ENCODE measurements at regions not wholly inside any gene's neighbourhood (a gene's known extent, or its start where the extent isn't known, plus 50 kb on each side); places are given as distances from the start of the nearest gene placed in this dataset.

DNA sequence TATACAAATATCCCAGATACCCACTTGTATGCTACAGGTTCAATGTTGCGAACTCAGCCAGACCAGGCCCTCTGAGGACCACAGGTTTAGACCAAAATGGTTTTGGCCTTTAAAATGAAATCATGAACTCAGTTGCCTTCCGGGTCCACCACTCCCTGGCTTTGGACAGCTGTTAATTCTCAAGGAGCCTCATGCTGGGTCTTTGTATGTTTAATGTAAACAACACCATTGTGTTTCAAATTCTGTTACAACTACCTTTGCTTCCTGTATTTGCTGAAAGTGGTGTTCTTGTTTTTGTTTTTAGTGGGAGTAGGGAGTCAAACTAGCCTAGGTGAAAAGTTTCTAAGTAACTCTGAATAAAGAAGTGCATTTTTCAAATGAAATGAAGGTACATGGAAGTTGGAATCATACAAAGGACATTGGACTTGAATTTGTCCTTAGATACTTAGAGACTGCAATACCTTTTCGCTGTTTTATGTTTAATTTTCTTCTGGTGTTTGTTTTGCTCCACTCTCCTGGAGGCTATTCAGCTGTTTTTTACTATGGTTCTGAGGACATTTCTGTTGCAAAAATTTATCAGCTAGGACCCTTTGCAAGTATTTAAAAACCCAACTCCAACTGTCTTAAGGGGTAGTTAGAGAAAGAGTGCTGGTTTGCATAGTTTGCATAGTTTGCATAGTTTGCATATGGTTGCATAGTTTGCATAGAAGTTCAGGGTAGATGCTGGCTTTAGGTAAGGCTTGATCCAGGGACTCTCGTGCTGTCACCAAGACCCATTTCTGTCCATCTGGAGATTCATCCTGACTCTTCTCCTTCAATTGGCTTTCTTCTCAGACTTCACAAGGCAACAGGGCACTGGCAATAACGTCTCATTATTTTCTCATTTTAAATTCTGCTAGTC is 70.1 kb downstream of the MID1IP1 start:
- H3K36me3 Mint-ChIP-seq (ENCODE audit: insufficient read depth), result no peaks in the 10 kb centered on the region
- H3K4me3 Mint-ChIP-seq (ENCODE audit: low read depth), result no peak overlapping the region
- peak overlapping the region; percentile 56 for H3K27ac Mint-ChIP-seq
- H3K9me3 Mint-ChIP-seq (ENCODE audit: low read depth), result peaks cover 12% of the 10 kb centered on the region
- DNase-seq (ENCODE audit: low spot score, unreplicated experiment), result no peak
- H3K27me3 Mint-ChIP-seq, result no peaks in the 10 kb centered on the region
- TF ChIP-seq, protein P1, sequence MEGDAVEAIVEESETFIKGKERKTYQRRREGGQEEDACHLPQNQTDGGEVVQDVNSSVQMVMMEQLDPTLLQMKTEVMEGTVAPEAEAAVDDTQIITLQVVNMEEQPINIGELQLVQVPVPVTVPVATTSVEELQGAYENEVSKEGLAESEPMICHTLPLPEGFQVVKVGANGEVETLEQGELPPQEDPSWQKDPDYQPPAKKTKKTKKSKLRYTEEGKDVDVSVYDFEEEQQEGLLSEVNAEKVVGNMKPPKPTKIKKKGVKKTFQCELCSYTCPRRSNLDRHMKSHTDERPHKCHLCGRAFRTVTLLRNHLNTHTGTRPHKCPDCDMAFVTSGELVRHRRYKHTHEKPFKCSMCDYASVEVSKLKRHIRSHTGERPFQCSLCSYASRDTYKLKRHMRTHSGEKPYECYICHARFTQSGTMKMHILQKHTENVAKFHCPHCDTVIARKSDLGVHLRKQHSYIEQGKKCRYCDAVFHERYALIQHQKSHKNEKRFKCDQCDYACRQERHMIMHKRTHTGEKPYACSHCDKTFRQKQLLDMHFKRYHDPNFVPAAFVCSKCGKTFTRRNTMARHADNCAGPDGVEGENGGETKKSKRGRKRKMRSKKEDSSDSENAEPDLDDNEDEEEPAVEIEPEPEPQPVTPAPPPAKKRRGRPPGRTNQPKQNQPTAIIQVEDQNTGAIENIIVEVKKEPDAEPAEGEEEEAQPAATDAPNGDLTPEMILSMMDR (IDR thresholded peaks at IDR 0.05; ENCODE audit: unreplicated experiment), result no peak
- peaks cover 15% of the 10 kb centered on the region for H3K4me1 Mint-ChIP-seq (ENCODE audit: low read depth)

DNA sequence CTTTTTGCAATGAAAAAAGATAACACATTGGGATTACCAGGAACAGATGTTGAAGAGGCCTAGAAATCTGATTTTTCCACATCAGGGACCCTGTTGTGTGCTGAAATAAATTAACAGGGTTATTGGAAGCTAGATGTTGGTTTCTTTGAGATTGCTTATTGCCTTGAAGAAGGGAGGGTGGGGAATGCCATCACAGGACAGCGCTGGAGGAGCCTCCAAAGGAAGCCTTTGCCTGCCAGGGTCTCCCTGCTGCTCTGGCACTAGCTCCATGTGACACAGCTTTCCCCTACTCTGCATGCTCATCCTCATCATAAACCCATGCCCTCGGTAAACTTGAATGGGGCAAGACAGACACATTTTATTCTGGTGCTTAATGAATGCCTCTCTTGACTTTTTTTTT is 76.1 kb downstream of the MID1IP1 start:
- H3K27me3 Mint-ChIP-seq, result no peaks in the 10 kb centered on the region

DNA sequence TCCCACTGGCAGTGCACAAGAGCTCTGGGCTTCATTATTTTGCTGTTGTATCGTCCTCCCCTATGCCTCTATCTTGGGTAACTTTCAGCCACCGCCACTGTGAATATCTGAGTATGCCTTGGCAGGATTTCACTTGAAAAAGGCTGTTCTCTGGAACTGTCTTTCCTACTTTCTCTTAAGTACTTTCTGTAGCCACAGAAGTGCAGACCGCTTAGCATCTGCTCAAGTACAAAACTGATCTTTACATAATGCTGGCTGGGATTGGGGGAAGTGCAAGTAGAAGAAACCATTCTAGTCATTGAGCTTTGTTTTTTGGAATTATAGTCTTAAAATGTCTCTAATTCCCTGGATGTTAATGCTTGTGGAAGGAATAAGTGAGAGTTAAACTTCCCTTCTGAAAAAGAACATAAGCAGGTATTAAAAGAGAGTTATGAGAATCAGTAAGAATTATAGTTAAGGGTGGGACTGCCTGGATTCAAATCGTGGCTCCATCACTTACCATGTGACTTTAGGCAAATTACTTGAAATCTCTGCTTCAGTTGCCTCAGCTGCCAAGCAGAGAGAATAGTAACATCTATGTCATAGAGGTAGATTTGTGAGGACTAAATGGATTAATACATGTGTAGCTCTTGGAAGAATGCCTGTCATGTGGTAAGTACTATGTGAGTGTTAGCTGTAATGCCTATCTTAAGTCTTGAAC is 77.5 kb downstream of the MID1IP1 start:
- Mint-ChIP-seq H3K27me3 (no peaks in the 10 kb centered on the region), H3K4me3 (ENCODE audit: low read depth) (no peak overlapping the region), H3K27ac (no peak overlapping the region), H3K4me1 (ENCODE audit: low read depth) (peaks cover 4% of the 10 kb centered on the region), H3K9me3 (ENCODE audit: low read depth) (peaks cover 27% of the 10 kb centered on the region), H3K36me3 (ENCODE audit: insufficient read depth) (no peaks in the 10 kb centered on the region)
- DNase-seq (ENCODE audit: low spot score, unreplicated experiment), result no peak
- TF ChIP-seq, protein P1 (IDR thresholded peaks at IDR 0.05; ENCODE audit: unreplicated experiment), result no peak

More for the DNA sequence above, 76.1 kb downstream of the MID1IP1 start:
- Mint-ChIP-seq H3K4me3 (ENCODE audit: low read depth) (no peak overlapping the region), H3K27ac (no peak overlapping the region), H3K9me3 (ENCODE audit: low read depth) (peaks cover 24% of the 10 kb centered on the region), H3K36me3 (ENCODE audit: insufficient read depth) (no peaks in the 10 kb centered on the region), H3K4me1 (ENCODE audit: low read depth) (peaks cover 4% of the 10 kb centered on the region)
- no peak for DNase-seq (ENCODE audit: low spot score, unreplicated experiment)
- TF ChIP-seq, protein P1 (IDR thresholded peaks at IDR 0.05; ENCODE audit: unreplicated experiment), result no peak

DNA sequence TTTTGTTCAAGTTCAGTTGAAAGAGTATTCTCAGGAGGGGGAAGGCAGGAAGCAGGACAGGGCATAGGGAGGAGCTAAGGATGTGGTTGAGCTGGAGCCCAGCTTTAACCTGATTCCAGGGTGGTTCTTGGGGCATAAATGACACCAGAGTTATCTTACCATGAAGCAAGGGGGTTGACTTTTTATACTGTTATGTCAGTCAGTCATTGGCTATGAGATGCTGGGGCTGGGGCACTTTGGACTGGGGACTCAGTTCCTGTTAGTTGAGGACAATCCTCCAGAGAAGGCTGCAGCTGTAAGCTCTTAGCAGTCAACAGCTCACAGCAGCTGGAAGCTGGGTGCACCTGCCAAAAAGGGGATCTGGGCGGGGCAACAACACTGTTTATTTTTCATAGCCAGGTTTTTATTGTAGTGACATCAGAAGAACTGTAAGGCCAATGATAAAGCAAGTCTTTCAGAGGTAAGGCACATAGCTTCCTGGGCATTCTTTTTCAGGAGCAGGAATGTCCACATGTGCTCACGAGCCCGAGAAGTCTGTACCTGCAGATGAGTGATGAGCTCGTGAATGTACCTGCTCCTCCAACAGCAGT is 78.5 kb downstream of the MID1IP1 start:
- Mint-ChIP-seq H3K9me3 (ENCODE audit: low read depth) (peaks cover 24% of the 10 kb centered on the region), H3K4me1 (ENCODE audit: low read depth) (peaks cover 4% of the 10 kb centered on the region), H3K4me3 (ENCODE audit: low read depth) (no peak overlapping the region), H3K27ac (no peak overlapping the region), H3K27me3 (no peaks in the 10 kb centered on the region), H3K36me3 (ENCODE audit: insufficient read depth) (no peaks in the 10 kb centered on the region)
- DNase-seq (ENCODE audit: low spot score, unreplicated experiment), result no peak
- TF ChIP-seq, protein P1 (IDR thresholded peaks at IDR 0.05; ENCODE audit: unreplicated experiment), result no peak

DNA sequence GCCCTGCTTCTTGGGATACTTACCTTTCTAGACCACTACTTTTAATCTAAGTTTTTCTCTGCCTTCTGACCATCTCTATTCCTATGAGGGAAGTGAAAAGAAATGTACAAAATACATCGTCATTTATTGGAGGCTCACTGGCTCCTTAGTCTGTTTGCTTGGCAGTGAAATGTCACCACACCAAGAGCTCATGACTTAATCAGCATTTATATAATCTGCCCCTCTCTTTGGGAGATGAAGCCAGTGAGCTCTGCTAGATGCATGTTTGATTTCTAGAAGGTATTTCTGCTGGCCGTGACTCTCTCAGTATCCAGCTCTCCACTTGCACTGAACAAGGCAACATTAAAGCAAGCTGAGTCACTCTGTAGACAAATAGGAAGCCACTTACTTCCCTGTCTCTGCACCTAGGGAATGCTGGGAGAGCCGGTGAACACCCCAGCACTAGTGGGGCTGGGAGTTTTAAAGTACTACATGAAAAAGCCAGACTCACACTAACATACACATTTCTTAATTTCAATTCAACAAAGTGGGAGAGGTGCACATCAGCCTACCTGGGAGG is 79.1 kb downstream of the MID1IP1 start:
- no peaks in the 10 kb centered on the region for H3K27me3 Mint-ChIP-seq
- H3K27ac Mint-ChIP-seq, result peak overlapping the region; percentile 27
- no peak for DNase-seq (ENCODE audit: low spot score, unreplicated experiment)
- H3K9me3 Mint-ChIP-seq (ENCODE audit: low read depth), result peaks cover 24% of the 10 kb centered on the region
- H3K4me1 Mint-ChIP-seq (ENCODE audit: low read depth), result peaks cover 4% of the 10 kb centered on the region
- H3K36me3 Mint-ChIP-seq (ENCODE audit: insufficient read depth), result no peaks in the 10 kb centered on the region
- no peak overlapping the region for H3K4me3 Mint-ChIP-seq (ENCODE audit: low read depth)
- TF ChIP-seq, protein P1 (IDR thresholded peaks at IDR 0.05; ENCODE audit: unreplicated experiment), result no peak
